Smooth muscle cell (in vitro differentiated cells): ENCODE measurements at regions not wholly inside any gene's neighbourhood (a gene's known extent, or its start where the extent isn't known, plus 50 kb on each side); places are given as distances from the start of the nearest gene placed in this dataset.
"Not testable (repeated sequence)": the region's sequence is repeated elsewhere in the genome, so short reads cannot be mapped to it uniquely, and the experiment has no call there.

Source experiments
- DNase-seq: peaks from one replicate; lab custom pipeline; 2025; ENCODE audit not compliant: unreplicated experiment; lab: John Stamatoyannopoulos, UW
- H2AFZ ChIP-seq: fragments of 200-600 bp; sonication (generic); 2 replicates; pipeline ENCODE4 v1.6.0; 2016; ENCODE audit warnings: antibody characterized with exemption, low read depth, mild to moderate bottlenecking
- H3F3A ChIP-seq: fragments of 200-600 bp; sonication (generic); 2 replicates; pipeline ENCODE4 v1.6.0; 2017; ENCODE audit warnings: antibody characterized with exemption, low read depth
- H3K27ac ChIP-seq: fragments of 200-600 bp; sonication (generic); 2 replicates; pipeline ENCODE4 v1.5.1; 2016; ENCODE audit warnings: low read depth, mild to moderate bottlenecking
- H3K27me3 ChIP-seq: fragments of 200-600 bp; sonication (generic); 2 replicates; pipeline ENCODE4 v1.6.1; 2016; ENCODE audit warnings: low read depth, mild to moderate bottlenecking
- H3K36me3 ChIP-seq: fragments of 200-600 bp; sonication (generic); 2 replicates; pipeline ENCODE4 v1.5.1; 2016; ENCODE audit warnings: low read depth
- H3K4me1 ChIP-seq: fragments of 200-600 bp; sonication (generic); 2 replicates; pipeline ENCODE4 v1.5.1; 2016; ENCODE audit warnings: low read depth
- H3K4me2 ChIP-seq: fragments of 200-600 bp; sonication (generic); 2 replicates; pipeline ENCODE4 v1.6.0; 2016; ENCODE audit warnings: mild to moderate bottlenecking
- H3K4me3 ChIP-seq: fragments of 200-600 bp; sonication (generic); 2 replicates; pipeline ENCODE4 v1.5.1; 2016; ENCODE audit warnings: mild to moderate bottlenecking
- H3K79me2 ChIP-seq: fragments of 200-600 bp; sonication (generic); 2 replicates; pipeline ENCODE4 v1.6.0; 2016; ENCODE audit warnings: low read depth, mild to moderate bottlenecking
- H3K9ac ChIP-seq: fragments of 200-600 bp; sonication (generic); 2 replicates; pipeline ENCODE4 v1.6.0; 2016; ENCODE audit warnings: low read depth
- H3K9me3 ChIP-seq: fragments of 200-600 bp; sonication (generic); replicated peaks from 2 replicates; pipeline ENCODE4 v1.5.1; 2016; ENCODE audit warnings: low read depth
- H4K20me1 ChIP-seq: fragments of 200-600 bp; sonication (generic); 2 replicates; pipeline ENCODE4 v1.6.0; 2016; ENCODE audit warnings: low read depth
- WGBS: methylation state at CpG from one replicate; pipeline ENCODE4 v1.1.7; 2016; ENCODE audit warnings: low lambda C conversion rate; 5-methylcytosine and 5-hydroxymethylcytosine counted together
- TF ChIP-seq, protein P1 (sequence below): fragments of 200-600 bp; sonication (generic); IDR thresholded peaks from 2 replicates; pipeline ENCODE4 v1.5.1; 2017; ENCODE audit warnings: borderline replicate concordance, mild to moderate bottlenecking, antibody characterized with exemption; ENCODE audit not compliant: insufficient read depth, poor library complexity, severe bottlenecking

DNA sequence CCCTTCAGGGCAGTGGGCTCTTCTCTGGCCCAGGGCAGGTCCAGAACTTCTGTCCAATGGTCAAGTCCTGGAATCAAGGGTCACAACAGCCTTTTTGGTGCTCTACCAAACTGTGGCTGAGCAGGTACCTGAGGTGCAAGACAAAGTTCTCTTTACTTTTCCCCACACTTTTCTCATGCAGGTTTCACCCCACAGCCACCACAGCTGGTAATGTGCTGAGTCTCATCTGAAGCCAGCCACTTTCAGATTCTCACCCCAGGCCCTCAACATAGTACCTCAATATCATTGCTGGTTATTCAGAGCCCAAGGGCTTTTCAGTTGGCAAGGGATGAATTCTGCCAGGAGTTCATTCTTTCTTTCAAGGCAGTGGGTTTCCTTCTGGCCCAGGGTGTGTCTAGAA, 426.0 kb downstream of the TECRL start:
- Histone ChIP-seq H3K4me2 (no peak overlapping the region), H3K4me3 (no peak overlapping the region), H3K4me1 (no peaks in the 10 kb centered on the region), H2AFZ (no peak overlapping the region), H3K9ac (no peak overlapping the region), H3K27me3 (no peaks in the 10 kb centered on the region), H3K79me2 (no peaks in the 10 kb centered on the region), H3K27ac (no peak overlapping the region), H3K36me3 (no peaks in the 10 kb centered on the region), H3K9me3 (peaks cover 10% of the 10 kb centered on the region), H4K20me1 (no peaks in the 10 kb centered on the region), H3F3A (no peaks in the 10 kb centered on the region)
- TF ChIP-seq, protein P1, sequence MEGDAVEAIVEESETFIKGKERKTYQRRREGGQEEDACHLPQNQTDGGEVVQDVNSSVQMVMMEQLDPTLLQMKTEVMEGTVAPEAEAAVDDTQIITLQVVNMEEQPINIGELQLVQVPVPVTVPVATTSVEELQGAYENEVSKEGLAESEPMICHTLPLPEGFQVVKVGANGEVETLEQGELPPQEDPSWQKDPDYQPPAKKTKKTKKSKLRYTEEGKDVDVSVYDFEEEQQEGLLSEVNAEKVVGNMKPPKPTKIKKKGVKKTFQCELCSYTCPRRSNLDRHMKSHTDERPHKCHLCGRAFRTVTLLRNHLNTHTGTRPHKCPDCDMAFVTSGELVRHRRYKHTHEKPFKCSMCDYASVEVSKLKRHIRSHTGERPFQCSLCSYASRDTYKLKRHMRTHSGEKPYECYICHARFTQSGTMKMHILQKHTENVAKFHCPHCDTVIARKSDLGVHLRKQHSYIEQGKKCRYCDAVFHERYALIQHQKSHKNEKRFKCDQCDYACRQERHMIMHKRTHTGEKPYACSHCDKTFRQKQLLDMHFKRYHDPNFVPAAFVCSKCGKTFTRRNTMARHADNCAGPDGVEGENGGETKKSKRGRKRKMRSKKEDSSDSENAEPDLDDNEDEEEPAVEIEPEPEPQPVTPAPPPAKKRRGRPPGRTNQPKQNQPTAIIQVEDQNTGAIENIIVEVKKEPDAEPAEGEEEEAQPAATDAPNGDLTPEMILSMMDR, result no peak
- DNase-seq, result no peak

DNA sequence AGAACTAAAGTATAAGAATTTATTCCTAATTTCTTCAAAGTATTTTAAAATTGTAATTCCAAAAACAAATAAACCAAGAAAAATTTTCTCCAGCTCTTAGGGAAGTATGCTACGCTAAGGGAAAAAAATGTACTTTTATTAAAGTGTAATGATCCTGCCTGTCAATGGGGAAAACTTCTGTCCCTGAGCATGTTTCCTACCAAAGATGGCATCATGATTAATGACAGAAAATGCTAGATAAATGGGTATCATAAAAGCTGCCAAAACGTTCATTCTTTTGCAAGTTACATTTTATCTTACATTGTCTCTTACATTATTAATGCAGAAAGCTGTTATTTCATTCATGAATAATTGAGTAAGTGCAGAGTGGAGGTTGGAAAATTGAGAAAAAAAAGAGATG, 443.4 kb downstream of the TECRL start:
- Histone ChIP-seq H3K27me3 (no peaks in the 10 kb centered on the region), H3K36me3 (no peaks in the 10 kb centered on the region), H3F3A (no peaks in the 10 kb centered on the region), H3K4me2 (no peak overlapping the region), H3K9me3 (no peaks in the 10 kb centered on the region), H3K79me2 (no peaks in the 10 kb centered on the region), H2AFZ (no peak overlapping the region), H3K9ac (no peak overlapping the region), H4K20me1 (no peaks in the 10 kb centered on the region), H3K4me3 (no peak overlapping the region), H3K4me1 (no peaks in the 10 kb centered on the region), H3K27ac (no peak overlapping the region)
- WGBS, result 55% methylated on average over 2 of the region's 2 CpGs
- DNase-seq, result no peak
- TF ChIP-seq, protein P1, result no peak

DNA sequence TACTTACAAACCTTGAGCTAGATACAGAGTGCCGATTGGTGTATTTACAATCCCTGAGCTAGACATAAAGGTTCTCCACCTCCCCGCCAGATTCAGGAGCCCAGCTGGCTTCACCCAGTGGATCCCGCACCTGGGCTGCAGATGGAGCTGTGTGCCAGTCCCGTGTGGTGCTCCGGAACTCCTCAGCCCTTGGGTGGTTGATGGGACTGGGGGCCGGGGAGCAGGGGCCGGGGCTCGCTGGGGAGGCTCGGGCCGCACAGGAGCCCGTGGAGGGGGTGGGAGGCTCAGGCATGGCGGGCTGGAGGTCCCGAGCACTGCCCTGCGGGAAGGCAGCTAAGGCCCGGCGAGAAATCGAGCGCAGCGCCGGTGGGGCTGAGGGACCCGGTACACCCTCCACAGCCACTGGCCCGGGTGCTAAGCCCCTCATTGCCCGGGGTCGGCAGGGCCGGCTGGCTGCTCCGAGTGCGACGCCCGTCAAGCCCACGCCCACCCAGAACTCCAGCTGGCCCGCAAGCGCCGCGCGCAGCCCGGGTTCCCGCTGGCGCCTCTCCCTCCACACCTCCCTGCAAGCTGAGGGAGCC, 466.5 kb downstream of the TECRL start:
- not testable (repeated sequence) for H3K36me3 ChIP-seq, H3K9me3 ChIP-seq, H3K4me1 ChIP-seq, H3K27me3 ChIP-seq, H2AFZ ChIP-seq, H3K79me2 ChIP-seq, H3K27ac ChIP-seq, H3F3A ChIP-seq, H3K9ac ChIP-seq, H4K20me1 ChIP-seq, H3K4me2 ChIP-seq, DNase-seq, H3K4me3 ChIP-seq
- 94% methylated on average over 14 of the region's 38 CpGs for WGBS

DNA sequence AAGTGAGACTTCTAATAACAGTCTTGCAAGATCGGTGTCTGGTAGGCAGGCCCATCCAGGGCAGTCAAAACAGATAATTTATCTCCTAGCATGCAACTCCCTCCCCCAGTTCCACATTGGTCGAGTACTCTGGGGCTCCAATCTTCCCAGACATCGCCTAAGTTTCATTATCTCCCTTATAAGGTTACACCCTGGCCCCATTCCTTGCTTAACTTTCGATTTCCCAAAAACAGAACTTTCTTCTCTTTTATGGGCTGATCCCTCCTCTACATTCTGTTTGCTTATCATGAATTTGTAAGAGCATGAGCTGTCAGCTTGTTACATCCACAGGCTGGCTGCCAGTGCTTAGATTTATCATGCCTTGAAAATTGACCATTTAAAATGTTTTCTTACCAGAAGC, 471.3 kb downstream of the TECRL start:
- no peak overlapping the region for H3K9ac ChIP-seq
- H2AFZ ChIP-seq, result peak overlapping the region; percentile 84
- H3K27ac ChIP-seq, result no peak overlapping the region
- H3K36me3 ChIP-seq, result no peaks in the 10 kb centered on the region
- no peaks in the 10 kb centered on the region for H4K20me1 ChIP-seq
- H3K4me1 ChIP-seq, result no peaks in the 10 kb centered on the region
- H3K27me3 ChIP-seq, result no peaks in the 10 kb centered on the region
- no peaks in the 10 kb centered on the region for H3F3A ChIP-seq
- H3K4me3 ChIP-seq, result peak overlapping the region; percentile 42
- H3K9me3 ChIP-seq, result no peaks in the 10 kb centered on the region
- no peaks in the 10 kb centered on the region for H3K79me2 ChIP-seq
- H3K4me2 ChIP-seq, result peak overlapping the region; percentile 81
- TF ChIP-seq, protein P1, result no peak
- DNase-seq, result no peak
- 17% methylated on average over 4 of the region's 4 CpGs for WGBS
